K562 (cell line): ENCODE measurements at regions not wholly inside any gene's neighbourhood (a gene's known extent, or its start where the extent isn't known, plus 50 kb on each side); places are given as distances from the start of the nearest gene placed in this dataset.

Experiments
- ASH1L ChIP-seq: fragments of 450-650 bp; IDR thresholded peaks from 2 replicates; pipeline ENCODE4 v1.6.1; 2018; ENCODE audit warnings: borderline replicate concordance, mild to moderate bottlenecking, low read depth; ENCODE audit not compliant: partially characterized antibody
- CTBP1 ChIP-seq: fragments of 450-650 bp; IDR thresholded peaks from 2 replicates; pipeline ENCODE4 v1.6.1; 2016; ENCODE audit warnings: borderline replicate concordance
- ESRRA ChIP-seq: fragments of 450-650 bp; IDR thresholded peaks from 2 replicates; pipeline ENCODE4 v1.6.1; 2014; ENCODE audit warnings: low read depth, mild to moderate bottlenecking, moderate library complexity, borderline replicate concordance
- FIP1L1 ChIP-seq: fragments of 200-400 bp; formaldehyde crosslinking; IDR thresholded peaks from 2 replicates; pipeline ENCODE4 v1.6.1; 2018; ENCODE audit warnings: mild to moderate bottlenecking, low read depth, low read length; ENCODE audit not compliant: poor library complexity, severe bottlenecking
- FUS ChIP-seq: fragments of 200-400 bp; formaldehyde crosslinking; optimal IDR thresholded peaks from 2 replicates; pipeline ENCODE3; 2017; ENCODE audit warnings: low read depth, low read length
- RBBP5 ChIP-seq: fragments of 200-600 bp; sonication (generic); IDR thresholded peaks from 2 replicates; pipeline ENCODE4 v1.6.1; 2012; ENCODE audit warnings: borderline replicate concordance, mild to moderate bottlenecking, low read length, control low read depth, inconsistent platforms; ENCODE audit not compliant: insufficient read depth, poor library complexity, severe bottlenecking
- SPI1 ChIP-seq: IDR thresholded peaks from 2 replicates; pipeline ENCODE4 v1.6.1; 2011; ENCODE audit warnings: low read depth, low read length, control low read depth, borderline replicate concordance
- SRSF1 ChIP-seq: fragments of 200-400 bp; formaldehyde crosslinking; IDR thresholded peaks from 2 replicates; pipeline ENCODE4 v1.6.1; 2017; ENCODE audit warnings: mild to moderate bottlenecking, low read depth, low read length, moderate library complexity
- SRSF9 ChIP-seq: fragments of 200-400 bp; formaldehyde crosslinking; IDR thresholded peaks from 2 replicates; pipeline ENCODE4 v1.6.1; 2017; ENCODE audit warnings: low read depth, low read length, borderline replicate concordance
- TCF7L2 ChIP-seq: fragments of 150-350 bp; IDR thresholded peaks from 2 replicates; pipeline ENCODE4 v1.6.1; 2016; ENCODE audit warnings: low read depth, mild to moderate bottlenecking, low read length, moderate library complexity
- TRIM28 ChIP-seq: fragments of 450-650 bp; IDR thresholded peaks from 2 replicates; pipeline ENCODE4 v1.6.1; 2017
- ZKSCAN3 ChIP-seq: fragments of 250-450 bp; sonication (Bioruptor Pico); IDR thresholded peaks from 2 replicates; pipeline ENCODE4 v1.4.0; 2020
- ZNF165 ChIP-seq: fragments of 250-450 bp; sonication (Bioruptor Pico); IDR thresholded peaks from 2 replicates; pipeline ENCODE4 v1.4.0; 2020; ENCODE audit warnings: borderline replicate concordance
- TF ChIP-seq, protein P1 (sequence below), 2 experiments: fragments of 150-350 bp in 1 of 2; IDR thresholded peaks; 2 replicates each; pipeline ENCODE4 v1.6.1; 2012 to 2016; ENCODE audit warnings: low read depth in 2 of 2, low read length in 2 of 2, mild to moderate bottlenecking in 1 of 2, moderate library complexity in 1 of 2
- TF ChIP-seq, protein P2 (sequence below): fragments of 200-800 bp; sonication (Bioruptor generic); IDR thresholded peaks from 2 replicates; pipeline ENCODE4 v1.6.1; 2017; ENCODE audit warnings: missing genetic modification characterization, missing compliant biosample characterization

DNA sequence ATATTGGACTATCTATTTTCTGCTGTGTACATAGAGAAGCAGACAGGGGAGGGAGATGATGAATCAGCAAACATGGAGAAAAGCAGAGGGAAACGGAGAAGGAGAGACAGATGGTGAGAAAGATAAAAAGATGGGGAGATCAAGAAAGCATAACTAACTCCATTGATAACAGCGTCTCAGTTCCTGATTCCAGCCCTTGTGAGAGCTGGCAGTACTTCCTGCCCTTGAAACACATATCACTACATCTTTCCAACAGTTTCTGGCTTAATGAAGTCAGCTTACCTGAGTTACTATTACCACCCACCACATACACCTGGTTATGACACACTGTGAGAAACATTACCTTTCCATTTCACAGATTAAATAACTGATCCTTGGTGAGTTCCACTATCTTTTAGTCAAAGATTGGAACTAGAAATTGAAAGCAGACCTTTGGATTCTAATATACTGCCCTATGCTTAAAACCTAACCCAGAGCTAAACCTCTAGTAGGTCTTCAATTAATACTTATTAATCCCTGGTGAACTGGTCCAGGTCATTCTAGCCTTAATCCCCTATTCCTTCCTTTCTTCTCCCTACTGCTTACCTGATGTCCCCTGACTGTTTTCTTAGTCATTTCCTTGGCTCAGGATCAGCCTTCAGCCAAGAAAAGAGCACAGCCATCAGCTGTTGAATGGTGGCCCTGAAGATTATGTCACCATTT, 346.6 kb upstream of the CCL2 start (continued):
- TF ChIP-seq, protein P1, sequence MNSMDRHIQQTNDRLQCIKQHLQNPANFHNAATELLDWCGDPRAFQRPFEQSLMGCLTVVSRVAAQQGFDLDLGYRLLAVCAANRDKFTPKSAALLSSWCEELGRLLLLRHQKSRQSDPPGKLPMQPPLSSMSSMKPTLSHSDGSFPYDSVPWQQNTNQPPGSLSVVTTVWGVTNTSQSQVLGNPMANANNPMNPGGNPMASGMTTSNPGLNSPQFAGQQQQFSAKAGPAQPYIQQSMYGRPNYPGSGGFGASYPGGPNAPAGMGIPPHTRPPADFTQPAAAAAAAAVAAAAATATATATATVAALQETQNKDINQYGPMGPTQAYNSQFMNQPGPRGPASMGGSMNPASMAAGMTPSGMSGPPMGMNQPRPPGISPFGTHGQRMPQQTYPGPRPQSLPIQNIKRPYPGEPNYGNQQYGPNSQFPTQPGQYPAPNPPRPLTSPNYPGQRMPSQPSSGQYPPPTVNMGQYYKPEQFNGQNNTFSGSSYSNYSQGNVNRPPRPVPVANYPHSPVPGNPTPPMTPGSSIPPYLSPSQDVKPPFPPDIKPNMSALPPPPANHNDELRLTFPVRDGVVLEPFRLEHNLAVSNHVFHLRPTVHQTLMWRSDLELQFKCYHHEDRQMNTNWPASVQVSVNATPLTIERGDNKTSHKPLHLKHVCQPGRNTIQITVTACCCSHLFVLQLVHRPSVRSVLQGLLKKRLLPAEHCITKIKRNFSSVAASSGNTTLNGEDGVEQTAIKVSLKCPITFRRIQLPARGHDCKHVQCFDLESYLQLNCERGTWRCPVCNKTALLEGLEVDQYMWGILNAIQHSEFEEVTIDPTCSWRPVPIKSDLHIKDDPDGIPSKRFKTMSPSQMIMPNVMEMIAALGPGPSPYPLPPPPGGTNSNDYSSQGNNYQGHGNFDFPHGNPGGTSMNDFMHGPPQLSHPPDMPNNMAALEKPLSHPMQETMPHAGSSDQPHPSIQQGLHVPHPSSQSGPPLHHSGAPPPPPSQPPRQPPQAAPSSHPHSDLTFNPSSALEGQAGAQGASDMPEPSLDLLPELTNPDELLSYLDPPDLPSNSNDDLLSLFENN (IDR thresholded peaks at IDR 0.05; ENCODE audit: low read depth in 2 of 2, low read length in 2 of 2) = no peak
- no peak for TF ChIP-seq TRIM28
- TF ChIP-seq ZNF165 (CRISPR knock-in tag) = peak; percentile 97
- peak; percentile 84; the same call in 1 of the 2 replicates for TF ChIP-seq CTBP1
- TF ChIP-seq RBBP5 = no peak
- peak; percentile 43; the same call in 1 of the 2 replicates for TF ChIP-seq ZKSCAN3 (CRISPR knock-in tag)
- no peak for TF ChIP-seq SRSF9
- TF ChIP-seq, protein P2, sequence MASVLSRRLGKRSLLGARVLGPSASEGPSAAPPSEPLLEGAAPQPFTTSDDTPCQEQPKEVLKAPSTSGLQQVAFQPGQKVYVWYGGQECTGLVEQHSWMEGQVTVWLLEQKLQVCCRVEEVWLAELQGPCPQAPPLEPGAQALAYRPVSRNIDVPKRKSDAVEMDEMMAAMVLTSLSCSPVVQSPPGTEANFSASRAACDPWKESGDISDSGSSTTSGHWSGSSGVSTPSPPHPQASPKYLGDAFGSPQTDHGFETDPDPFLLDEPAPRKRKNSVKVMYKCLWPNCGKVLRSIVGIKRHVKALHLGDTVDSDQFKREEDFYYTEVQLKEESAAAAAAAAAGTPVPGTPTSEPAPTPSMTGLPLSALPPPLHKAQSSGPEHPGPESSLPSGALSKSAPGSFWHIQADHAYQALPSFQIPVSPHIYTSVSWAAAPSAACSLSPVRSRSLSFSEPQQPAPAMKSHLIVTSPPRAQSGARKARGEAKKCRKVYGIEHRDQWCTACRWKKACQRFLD (CRISPR knock-in tag) = peak; percentile 86; the same call in 1 of the 2 replicates
- TF ChIP-seq TCF7L2 = no peak
- TF ChIP-seq FIP1L1 = no peak
- no peak for TF ChIP-seq ASH1L
- TF ChIP-seq SPI1 = peak; percentile 8; the same call in 1 of the 2 replicates
- no peak for TF ChIP-seq FUS
- no peak for TF ChIP-seq SRSF1
- no peak for TF ChIP-seq ESRRA
